WTC11 (cell line): ENCODE measurements at regions not wholly inside any gene's neighbourhood (a gene's known extent, or its start where the extent isn't known, plus 50 kb on each side); places are given as distances from the start of the nearest gene placed in this dataset.

Experiments
- FOXP1 ChIP-seq: sonication (generic); formaldehyde crosslinking; IDR thresholded peaks from 2 replicates; pipeline ENCODE4 v1.8.0; 2022; ENCODE audit warnings: missing genetic modification reagents, mild to moderate bottlenecking, moderate library complexity, borderline replicate concordance
- NFYB ChIP-seq: sonication (generic); formaldehyde crosslinking; conservative IDR thresholded peaks from 2 replicates; pipeline ENCODE4 v1.8.0; 2022; ENCODE audit warnings: low read depth, missing genetic modification reagents
- NR3C1 ChIP-seq: sonication (generic); formaldehyde crosslinking; conservative IDR thresholded peaks from 2 replicates; pipeline ENCODE4 v1.8.1; 2023; ENCODE audit warnings: low read depth, mild to moderate bottlenecking, missing genetic modification reagents
- TCF7 ChIP-seq: sonication (generic); formaldehyde crosslinking; IDR thresholded peaks from 2 replicates; pipeline ENCODE4 v1.8.0; 2022; ENCODE audit warnings: mild to moderate bottlenecking, low read depth, missing genetic modification reagents, moderate library complexity
- TEAD4 ChIP-seq: sonication (generic); formaldehyde crosslinking; IDR thresholded peaks from 2 replicates; pipeline ENCODE4 v1.8.0; 2022; ENCODE audit warnings: mild to moderate bottlenecking, missing genetic modification reagents
- ZNF423 ChIP-seq: fragments of 250-450 bp; sonication (Bioruptor Pico); IDR thresholded peaks from 2 replicates; pipeline ENCODE4 v2.1.2; 2022; ENCODE audit warnings: mild to moderate bottlenecking, moderate library complexity
- TF ChIP-seq, protein P1 (sequence below): fragments of 200-600 bp; IDR thresholded peaks from 2 replicates; pipeline ENCODE4 v1.8.0; 2022; ENCODE audit warnings: antibody characterized with exemption
- TF ChIP-seq, protein P2 (sequence below): sonication (generic); formaldehyde crosslinking; IDR thresholded peaks from 2 replicates; pipeline ENCODE4 v1.8.1; 2022; ENCODE audit warnings: low read depth, missing genetic modification reagents, borderline replicate concordance
- TF ChIP-seq, protein P3 (sequence below): sonication (generic); formaldehyde crosslinking; IDR thresholded peaks from 2 replicates; pipeline ENCODE4 v1.8.1; 2023; ENCODE audit warnings: mild to moderate bottlenecking, missing genetic modification reagents, moderate library complexity
- TF ChIP-seq, protein P4 (sequence below): sonication (generic); formaldehyde crosslinking; IDR thresholded peaks from 2 replicates; pipeline ENCODE4 v1.8.1; 2022; ENCODE audit warnings: mild to moderate bottlenecking, moderate library complexity, missing genetic modification reagents
- TF ChIP-seq, protein P5 (sequence below): sonication (generic); formaldehyde crosslinking; IDR thresholded peaks from 2 replicates; pipeline ENCODE4 v1.8.1; 2023; ENCODE audit warnings: mild to moderate bottlenecking, moderate library complexity, missing genetic modification reagents
- TF ChIP-seq, protein P6 (sequence below): sonication (generic); formaldehyde crosslinking; IDR thresholded peaks from 2 replicates; pipeline ENCODE4 v1.8.0; 2023; ENCODE audit warnings: missing genetic modification reagents, mild to moderate bottlenecking, borderline replicate concordance

DNA sequence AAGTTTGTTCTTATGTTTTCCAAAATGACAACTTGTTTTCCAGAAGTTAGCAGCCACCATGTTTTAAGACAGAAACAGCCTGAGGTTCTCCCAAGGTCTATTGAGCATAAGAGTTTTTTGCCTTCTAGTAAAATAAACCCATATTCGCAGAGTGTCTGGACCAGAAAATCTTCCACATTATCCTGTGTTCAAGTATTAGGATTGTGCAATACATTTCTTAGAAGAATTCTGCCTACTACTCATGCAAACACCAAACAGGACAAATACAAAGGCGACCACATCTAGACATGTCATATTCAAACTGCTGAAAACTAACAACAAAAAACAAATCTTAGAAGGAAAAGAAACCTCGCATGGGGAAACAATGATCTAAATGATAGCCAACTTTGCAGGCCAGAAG, 145.4 kb upstream of the AHI1 start:
- TF ChIP-seq, protein P1, sequence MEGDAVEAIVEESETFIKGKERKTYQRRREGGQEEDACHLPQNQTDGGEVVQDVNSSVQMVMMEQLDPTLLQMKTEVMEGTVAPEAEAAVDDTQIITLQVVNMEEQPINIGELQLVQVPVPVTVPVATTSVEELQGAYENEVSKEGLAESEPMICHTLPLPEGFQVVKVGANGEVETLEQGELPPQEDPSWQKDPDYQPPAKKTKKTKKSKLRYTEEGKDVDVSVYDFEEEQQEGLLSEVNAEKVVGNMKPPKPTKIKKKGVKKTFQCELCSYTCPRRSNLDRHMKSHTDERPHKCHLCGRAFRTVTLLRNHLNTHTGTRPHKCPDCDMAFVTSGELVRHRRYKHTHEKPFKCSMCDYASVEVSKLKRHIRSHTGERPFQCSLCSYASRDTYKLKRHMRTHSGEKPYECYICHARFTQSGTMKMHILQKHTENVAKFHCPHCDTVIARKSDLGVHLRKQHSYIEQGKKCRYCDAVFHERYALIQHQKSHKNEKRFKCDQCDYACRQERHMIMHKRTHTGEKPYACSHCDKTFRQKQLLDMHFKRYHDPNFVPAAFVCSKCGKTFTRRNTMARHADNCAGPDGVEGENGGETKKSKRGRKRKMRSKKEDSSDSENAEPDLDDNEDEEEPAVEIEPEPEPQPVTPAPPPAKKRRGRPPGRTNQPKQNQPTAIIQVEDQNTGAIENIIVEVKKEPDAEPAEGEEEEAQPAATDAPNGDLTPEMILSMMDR: no peak
- TF ChIP-seq TEAD4 (CRISPR knock-in tag) (no peak), NFYB (CRISPR knock-in tag) (no peak), FOXP1 (CRISPR knock-in tag) (no peak), NR3C1 (no peak), ZNF423 (CRISPR knock-in tag) (no peak), TCF7 (no peak)
- TF ChIP-seq, protein P2, sequence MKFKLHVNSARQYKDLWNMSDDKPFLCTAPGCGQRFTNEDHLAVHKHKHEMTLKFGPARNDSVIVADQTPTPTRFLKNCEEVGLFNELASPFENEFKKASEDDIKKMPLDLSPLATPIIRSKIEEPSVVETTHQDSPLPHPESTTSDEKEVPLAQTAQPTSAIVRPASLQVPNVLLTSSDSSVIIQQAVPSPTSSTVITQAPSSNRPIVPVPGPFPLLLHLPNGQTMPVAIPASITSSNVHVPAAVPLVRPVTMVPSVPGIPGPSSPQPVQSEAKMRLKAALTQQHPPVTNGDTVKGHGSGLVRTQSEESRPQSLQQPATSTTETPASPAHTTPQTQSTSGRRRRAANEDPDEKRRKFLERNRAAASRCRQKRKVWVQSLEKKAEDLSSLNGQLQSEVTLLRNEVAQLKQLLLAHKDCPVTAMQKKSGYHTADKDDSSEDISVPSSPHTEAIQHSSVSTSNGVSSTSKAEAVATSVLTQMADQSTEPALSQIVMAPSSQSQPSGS (CRISPR knock-in tag): no peak
- TF ChIP-seq, protein P3, sequence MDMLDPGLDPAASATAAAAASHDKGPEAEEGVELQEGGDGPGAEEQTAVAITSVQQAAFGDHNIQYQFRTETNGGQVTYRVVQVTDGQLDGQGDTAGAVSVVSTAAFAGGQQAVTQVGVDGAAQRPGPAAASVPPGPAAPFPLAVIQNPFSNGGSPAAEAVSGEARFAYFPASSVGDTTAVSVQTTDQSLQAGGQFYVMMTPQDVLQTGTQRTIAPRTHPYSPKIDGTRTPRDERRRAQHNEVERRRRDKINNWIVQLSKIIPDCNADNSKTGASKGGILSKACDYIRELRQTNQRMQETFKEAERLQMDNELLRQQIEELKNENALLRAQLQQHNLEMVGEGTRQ (CRISPR knock-in tag): no peak
- TF ChIP-seq, protein P4, sequence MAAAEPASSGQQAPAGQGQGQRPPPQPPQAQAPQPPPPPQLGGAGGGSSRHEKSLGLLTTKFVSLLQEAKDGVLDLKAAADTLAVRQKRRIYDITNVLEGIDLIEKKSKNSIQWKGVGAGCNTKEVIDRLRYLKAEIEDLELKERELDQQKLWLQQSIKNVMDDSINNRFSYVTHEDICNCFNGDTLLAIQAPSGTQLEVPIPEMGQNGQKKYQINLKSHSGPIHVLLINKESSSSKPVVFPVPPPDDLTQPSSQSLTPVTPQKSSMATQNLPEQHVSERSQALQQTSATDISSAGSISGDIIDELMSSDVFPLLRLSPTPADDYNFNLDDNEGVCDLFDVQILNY: no peak
- TF ChIP-seq, protein P5, sequence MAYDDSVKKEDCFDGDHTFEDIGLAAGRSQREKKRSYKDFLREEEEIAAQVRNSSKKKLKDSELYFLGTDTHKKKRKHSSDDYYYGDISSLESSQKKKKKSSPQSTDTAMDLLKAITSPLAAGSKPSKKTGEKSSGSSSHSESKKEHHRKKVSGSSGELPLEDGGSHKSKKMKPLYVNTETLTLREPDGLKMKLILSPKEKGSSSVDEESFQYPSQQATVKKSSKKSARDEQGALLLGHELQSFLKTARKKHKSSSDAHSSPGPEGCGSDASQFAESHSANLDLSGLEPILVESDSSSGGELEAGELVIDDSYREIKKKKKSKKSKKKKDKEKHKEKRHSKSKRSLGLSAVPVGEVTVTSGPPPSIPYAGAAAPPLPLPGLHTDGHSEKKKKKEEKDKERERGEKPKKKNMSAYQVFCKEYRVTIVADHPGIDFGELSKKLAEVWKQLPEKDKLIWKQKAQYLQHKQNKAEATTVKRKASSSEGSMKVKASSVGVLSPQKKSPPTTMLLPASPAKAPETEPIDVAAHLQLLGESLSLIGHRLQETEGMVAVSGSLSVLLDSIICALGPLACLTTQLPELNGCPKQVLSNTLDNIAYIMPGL (CRISPR knock-in tag): no peak
- TF ChIP-seq, protein P6, sequence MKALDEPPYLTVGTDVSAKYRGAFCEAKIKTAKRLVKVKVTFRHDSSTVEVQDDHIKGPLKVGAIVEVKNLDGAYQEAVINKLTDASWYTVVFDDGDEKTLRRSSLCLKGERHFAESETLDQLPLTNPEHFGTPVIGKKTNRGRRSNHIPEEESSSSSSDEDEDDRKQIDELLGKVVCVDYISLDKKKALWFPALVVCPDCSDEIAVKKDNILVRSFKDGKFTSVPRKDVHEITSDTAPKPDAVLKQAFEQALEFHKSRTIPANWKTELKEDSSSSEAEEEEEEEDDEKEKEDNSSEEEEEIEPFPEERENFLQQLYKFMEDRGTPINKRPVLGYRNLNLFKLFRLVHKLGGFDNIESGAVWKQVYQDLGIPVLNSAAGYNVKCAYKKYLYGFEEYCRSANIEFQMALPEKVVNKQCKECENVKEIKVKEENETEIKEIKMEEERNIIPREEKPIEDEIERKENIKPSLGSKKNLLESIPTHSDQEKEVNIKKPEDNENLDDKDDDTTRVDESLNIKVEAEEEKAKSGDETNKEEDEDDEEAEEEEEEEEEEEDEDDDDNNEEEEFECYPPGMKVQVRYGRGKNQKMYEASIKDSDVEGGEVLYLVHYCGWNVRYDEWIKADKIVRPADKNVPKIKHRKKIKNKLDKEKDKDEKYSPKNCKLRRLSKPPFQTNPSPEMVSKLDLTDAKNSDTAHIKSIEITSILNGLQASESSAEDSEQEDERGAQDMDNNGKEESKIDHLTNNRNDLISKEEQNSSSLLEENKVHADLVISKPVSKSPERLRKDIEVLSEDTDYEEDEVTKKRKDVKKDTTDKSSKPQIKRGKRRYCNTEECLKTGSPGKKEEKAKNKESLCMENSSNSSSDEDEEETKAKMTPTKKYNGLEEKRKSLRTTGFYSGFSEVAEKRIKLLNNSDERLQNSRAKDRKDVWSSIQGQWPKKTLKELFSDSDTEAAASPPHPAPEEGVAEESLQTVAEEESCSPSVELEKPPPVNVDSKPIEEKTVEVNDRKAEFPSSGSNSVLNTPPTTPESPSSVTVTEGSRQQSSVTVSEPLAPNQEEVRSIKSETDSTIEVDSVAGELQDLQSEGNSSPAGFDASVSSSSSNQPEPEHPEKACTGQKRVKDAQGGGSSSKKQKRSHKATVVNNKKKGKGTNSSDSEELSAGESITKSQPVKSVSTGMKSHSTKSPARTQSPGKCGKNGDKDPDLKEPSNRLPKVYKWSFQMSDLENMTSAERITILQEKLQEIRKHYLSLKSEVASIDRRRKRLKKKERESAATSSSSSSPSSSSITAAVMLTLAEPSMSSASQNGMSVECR (CRISPR knock-in tag): no peak
